G401 (cell line): ENCODE measurements at regions not wholly inside any gene's neighbourhood (a gene's known extent, or its start where the extent isn't known, plus 50 kb on each side); places are given as distances from the start of the nearest gene placed in this dataset.

Experiments used
- DNase-seq: peaks from one replicate; pipeline ENCODE4 v3.0.0-alpha.2; 2015; ENCODE audit warnings: low spot score
- in situ Hi-C: cut with HindIII; loops from 2 replicates; pipeline ENCODE4 v1.10.0; 2016; ENCODE audit warnings: low sequenced_read_pairs, mixed read lengths

GRCh38 chr11:104619751-104620150 lies 278.5 kb downstream of the CASP12 start:
- DNase-seq = no peak
- in situ Hi-C loops = no loop called here

- in situ Hi-C loops = no loop called here
- DNase-seq = no peak
These were observed 279.3 kb downstream of the CASP12 start for GRCh38 chr11:104618954-104619353.

- DNase-seq = no peak
- in situ Hi-C loops = no loop called here
These were observed 283.3 kb downstream of the CASP12 start for GRCh38 chr11:104614961-104615360.

- in situ Hi-C loops = no loop called here
- no peak for DNase-seq
These were observed 284.1 kb downstream of the CASP12 start for GRCh38 chr11:104614117-104614680.

- no peak for DNase-seq
- in situ Hi-C loops = no loop called here
These were observed 287.6 kb downstream of the CASP12 start for GRCh38 chr11:104610635-104611034.

- peak; percentile 81 for DNase-seq
- in situ Hi-C loops = no loop called here
These were observed 288.8 kb downstream of the CASP12 start for GRCh38 chr11:104609311-104610085.

GRCh38 chr11:104602643-104603042 lies 295.6 kb downstream of the CASP12 start:
- no peak for DNase-seq
- in situ Hi-C loops = no loop called here

GRCh38 chr11:104594228-104594958 lies 303.9 kb downstream of the CASP12 start:
- in situ Hi-C loops = no loop called here
- DNase-seq = no peak

GRCh38 chr11:104588970-104589369 lies 309.3 kb downstream of the CASP12 start:
- no peak for DNase-seq
- in situ Hi-C loops = no loop called here

- in situ Hi-C loops = no loop called here
- DNase-seq = no peak
These were observed 309.8 kb downstream of the CASP12 start for GRCh38 chr11:104588446-104588845.

- no peak for DNase-seq
- in situ Hi-C loops = no loop called here
These were observed 313.4 kb downstream of the CASP12 start for GRCh38 chr11:104584823-104585222.

- in situ Hi-C loops = no loop called here
- no peak for DNase-seq
These were observed 314.4 kb downstream of the CASP12 start for GRCh38 chr11:104583857-104584256.

- in situ Hi-C loops = no loop called here
- no peak for DNase-seq
These were observed 315.8 kb downstream of the CASP12 start for GRCh38 chr11:104582431-104582830.

GRCh38 chr11:104581246-104581980 lies 316.8 kb downstream of the CASP12 start:
- DNase-seq = peak; percentile 17
- in situ Hi-C loops = no loop called here

GRCh38 chr11:104573441-104573990 lies 324.7 kb downstream of the CASP12 start:
- no peak for DNase-seq
- in situ Hi-C loops = no loop called here

GRCh38 chr11:104572279-104572678 lies 326.0 kb downstream of the CASP12 start:
- DNase-seq = no peak

GRCh38 chr11:104570078-104570701 lies 328.1 kb downstream of the CASP12 start:
- DNase-seq = no peak

More at GRCh38 chr11:104572279-104572678, 326.0 kb downstream of the CASP12 start:
- in situ Hi-C loops = no loop called here

GRCh38 chr11:104565583-104565961 lies 332.7 kb downstream of the CASP12 start:
- in situ Hi-C loops = no loop called here
- no peak for DNase-seq

More at GRCh38 chr11:104570078-104570701, 328.1 kb downstream of the CASP12 start:
- in situ Hi-C loops = no loop called here
